SU-DHL-6 (cell line): ENCODE measurements at regions not wholly inside any gene's neighbourhood (a gene's known extent, or its start where the extent isn't known, plus 50 kb on each side); places are given as distances from the start of the nearest gene placed in this dataset.

ENCODE experiments used
- CTCF ChIP-seq: fragments of 200-600 bp; sonication (generic); IDR thresholded peaks from one replicate; pipeline ENCODE4 v1.5.1; 2017; ENCODE audit warnings: antibody characterized with exemption, mild to moderate bottlenecking, low read length, moderate library complexity; ENCODE audit not compliant: insufficient read depth, poor library complexity, severe bottlenecking
- EZH2phosphoT487 ChIP-seq: fragments of 200-600 bp; sonication (generic), shearing (Covaris generic); conservative IDR thresholded peaks from 2 replicates; pipeline ENCODE4 v1.6.1; 2018; ENCODE audit warnings: mild to moderate bottlenecking, antibody characterized with exemption, low read length, moderate library complexity, mixed read lengths

GRCh38 chr2:176826984-176827668 is 385.5 kb upstream of the HNRNPA3 start:
- no peak for TF ChIP-seq CTCF
- TF ChIP-seq EZH2phosphoT487, result no peak
